ENCODE measurements at regions not wholly inside any gene's neighbourhood (a gene's known extent, or its start where the extent isn't known, plus 50 kb on each side); places are given as distances from the start of the nearest gene placed in this dataset.
"Not testable (repeated sequence)": the region's sequence is repeated elsewhere in the genome, so short reads cannot be mapped to it uniquely, and the experiment has no call there.

DNA sequence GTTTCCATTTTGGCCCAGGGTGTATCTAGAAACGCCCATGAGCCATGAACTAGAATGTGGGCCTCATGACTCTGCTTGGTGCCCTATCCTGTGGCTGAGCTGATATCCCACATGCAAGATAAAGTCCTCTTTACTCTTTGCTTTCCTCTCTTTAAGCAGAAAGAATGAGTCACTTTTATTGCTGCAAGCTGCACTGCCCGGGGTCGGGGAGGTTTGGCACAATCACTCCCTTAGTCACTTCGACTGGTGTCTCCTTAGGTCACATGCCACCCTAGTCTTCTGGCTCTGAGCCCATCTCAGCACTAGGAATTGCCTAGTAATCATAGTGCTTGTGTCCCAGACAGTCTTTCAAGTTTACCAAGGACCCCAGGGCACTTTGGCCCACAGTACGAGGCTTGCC is 75.1 kb upstream of the CXorf66 start:
- H3K4me2 ChIP-seq (ENCODE audit: low read length) = no peak overlapping the region
- H4K20me1 ChIP-seq (ENCODE audit: insufficient read depth, low read length) = no peaks in the 10 kb centered on the region
- no peak overlapping the region for H3K9ac ChIP-seq (ENCODE audit: low read length)
- no peaks in the 10 kb centered on the region for H3K27me3 ChIP-seq (ENCODE audit: low read depth, low read length)
- TF ChIP-seq EZH2phosphoT487 (IDR thresholded peaks at IDR 0.05; ENCODE audit: low read depth) = no peak
- TF ChIP-seq, protein P1, sequence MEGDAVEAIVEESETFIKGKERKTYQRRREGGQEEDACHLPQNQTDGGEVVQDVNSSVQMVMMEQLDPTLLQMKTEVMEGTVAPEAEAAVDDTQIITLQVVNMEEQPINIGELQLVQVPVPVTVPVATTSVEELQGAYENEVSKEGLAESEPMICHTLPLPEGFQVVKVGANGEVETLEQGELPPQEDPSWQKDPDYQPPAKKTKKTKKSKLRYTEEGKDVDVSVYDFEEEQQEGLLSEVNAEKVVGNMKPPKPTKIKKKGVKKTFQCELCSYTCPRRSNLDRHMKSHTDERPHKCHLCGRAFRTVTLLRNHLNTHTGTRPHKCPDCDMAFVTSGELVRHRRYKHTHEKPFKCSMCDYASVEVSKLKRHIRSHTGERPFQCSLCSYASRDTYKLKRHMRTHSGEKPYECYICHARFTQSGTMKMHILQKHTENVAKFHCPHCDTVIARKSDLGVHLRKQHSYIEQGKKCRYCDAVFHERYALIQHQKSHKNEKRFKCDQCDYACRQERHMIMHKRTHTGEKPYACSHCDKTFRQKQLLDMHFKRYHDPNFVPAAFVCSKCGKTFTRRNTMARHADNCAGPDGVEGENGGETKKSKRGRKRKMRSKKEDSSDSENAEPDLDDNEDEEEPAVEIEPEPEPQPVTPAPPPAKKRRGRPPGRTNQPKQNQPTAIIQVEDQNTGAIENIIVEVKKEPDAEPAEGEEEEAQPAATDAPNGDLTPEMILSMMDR (IDR thresholded peaks at IDR 0.05; ENCODE audit: low read depth, low read length) = no peak
- H3K36me3 ChIP-seq (replicated peaks; ENCODE audit: low read depth, low read length) = no peaks in the 10 kb centered on the region
- H3K79me2 ChIP-seq (ENCODE audit: low read length) = no peaks in the 10 kb centered on the region
- no peak overlapping the region for H3K27ac ChIP-seq (ENCODE audit: low read length)
- no peak overlapping the region for H2AFZ ChIP-seq (ENCODE audit: low read depth, low read length)
- no peak overlapping the region for H3K4me3 ChIP-seq (ENCODE audit: low read length)
- H3K9me3 ChIP-seq (ENCODE audit: insufficient read depth, low read length) = 0 out of 2 replicates have a peak, but pooled peaks cover 4% of the 10 kb centered on the region
- no peaks in the 10 kb centered on the region for H3K4me1 ChIP-seq (ENCODE audit: low read length)

DNA sequence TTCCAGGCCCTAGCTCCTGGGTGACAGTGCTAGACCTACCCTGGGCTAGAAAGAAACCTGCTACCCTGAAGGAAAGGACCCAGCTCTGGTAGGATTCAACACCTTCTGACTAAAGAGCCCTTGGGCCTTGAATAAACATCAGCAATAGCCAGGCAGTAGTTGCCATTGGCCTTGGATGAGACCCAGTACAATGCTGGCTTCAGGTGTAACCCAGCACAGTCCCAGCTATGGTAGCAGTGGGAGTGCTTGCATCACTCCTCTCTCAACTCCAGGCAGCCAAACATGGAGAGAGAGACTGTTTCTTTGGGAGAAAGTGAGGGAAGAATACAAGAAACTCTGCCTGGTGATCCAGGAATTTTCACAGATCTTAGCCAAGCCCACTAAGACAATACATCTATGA is 73.5 kb upstream of the CXorf66 start:
- Histone ChIP-seq H3K9ac (ENCODE audit: low read length) (no peak overlapping the region), H3K4me1 (ENCODE audit: low read length) (no peaks in the 10 kb centered on the region), H3K4me3 (ENCODE audit: low read length) (no peak overlapping the region), H3K9me3 (ENCODE audit: insufficient read depth, low read length) (0 out of 2 replicates have a peak, but pooled peaks cover 4% of the 10 kb centered on the region), H3K79me2 (ENCODE audit: low read length) (no peaks in the 10 kb centered on the region), H3K36me3 (replicated peaks; ENCODE audit: low read depth, low read length) (no peaks in the 10 kb centered on the region), H3K4me2 (ENCODE audit: low read length) (no peak overlapping the region), H3K27me3 (ENCODE audit: low read depth, low read length) (no peaks in the 10 kb centered on the region), H2AFZ (ENCODE audit: low read depth, low read length) (no peak overlapping the region), H4K20me1 (ENCODE audit: insufficient read depth, low read length) (no peaks in the 10 kb centered on the region), H3K27ac (ENCODE audit: low read length) (no peak overlapping the region)
- TF ChIP-seq, protein P1 (IDR thresholded peaks at IDR 0.05; ENCODE audit: low read depth, low read length) = no peak
- TF ChIP-seq EZH2phosphoT487 (IDR thresholded peaks at IDR 0.05; ENCODE audit: low read depth) = no peak

- no peak overlapping the region for H2AFZ ChIP-seq (ENCODE audit: low read depth, low read length)
- H3K79me2 ChIP-seq (ENCODE audit: low read length) = no peaks in the 10 kb centered on the region
- 0 out of 2 replicates have a peak, but pooled peaks cover 4% of the 10 kb centered on the region for H3K9me3 ChIP-seq (ENCODE audit: insufficient read depth, low read length)
- H3K36me3 ChIP-seq (replicated peaks; ENCODE audit: low read depth, low read length) = no peaks in the 10 kb centered on the region
- no peaks in the 10 kb centered on the region for H3K4me1 ChIP-seq (ENCODE audit: low read length)
- H3K4me2 ChIP-seq (ENCODE audit: low read length) = no peak overlapping the region
- TF ChIP-seq, protein P1 (IDR thresholded peaks at IDR 0.05; ENCODE audit: low read depth, low read length) = peak; percentile 44
- no peak for TF ChIP-seq EZH2phosphoT487 (IDR thresholded peaks at IDR 0.05; ENCODE audit: low read depth)
- H3K27ac ChIP-seq (ENCODE audit: low read length) = no peak overlapping the region
- no peak overlapping the region for H3K4me3 ChIP-seq (ENCODE audit: low read length)
- no peak overlapping the region for H3K9ac ChIP-seq (ENCODE audit: low read length)
- H4K20me1 ChIP-seq (ENCODE audit: insufficient read depth, low read length) = no peaks in the 10 kb centered on the region
- H3K27me3 ChIP-seq (ENCODE audit: low read depth, low read length) = no peaks in the 10 kb centered on the region
Observed at GRCh38 chrX:140034916-140035315, 69.6 kb upstream of the CXorf66 start.

GRCh38 chrX:140022482-140022881 is 57.2 kb upstream of the CXorf66 start:
- no peak overlapping the region for H2AFZ ChIP-seq (ENCODE audit: low read depth, low read length)
- H3K4me3 ChIP-seq (ENCODE audit: low read length) = no peak overlapping the region
- H3K27me3 ChIP-seq (ENCODE audit: low read depth, low read length) = no peaks in the 10 kb centered on the region
- H3K9me3 ChIP-seq (ENCODE audit: insufficient read depth, low read length) = no peaks in the 10 kb centered on the region
- no peaks in the 10 kb centered on the region for H3K79me2 ChIP-seq (ENCODE audit: low read length)
- no peaks in the 10 kb centered on the region for H4K20me1 ChIP-seq (ENCODE audit: insufficient read depth, low read length)
- H3K27ac ChIP-seq (ENCODE audit: low read length) = no peak overlapping the region
- H3K36me3 ChIP-seq (replicated peaks; ENCODE audit: low read depth, low read length) = no peaks in the 10 kb centered on the region
- H3K4me2 ChIP-seq (ENCODE audit: low read length) = no peak overlapping the region
- no peak overlapping the region for H3K9ac ChIP-seq (ENCODE audit: low read length)
- no peaks in the 10 kb centered on the region for H3K4me1 ChIP-seq (ENCODE audit: low read length)
- TF ChIP-seq, protein P1 (IDR thresholded peaks at IDR 0.05; ENCODE audit: low read depth, low read length) = no peak
- TF ChIP-seq EZH2phosphoT487 (IDR thresholded peaks at IDR 0.05; ENCODE audit: low read depth) = no peak

DNA sequence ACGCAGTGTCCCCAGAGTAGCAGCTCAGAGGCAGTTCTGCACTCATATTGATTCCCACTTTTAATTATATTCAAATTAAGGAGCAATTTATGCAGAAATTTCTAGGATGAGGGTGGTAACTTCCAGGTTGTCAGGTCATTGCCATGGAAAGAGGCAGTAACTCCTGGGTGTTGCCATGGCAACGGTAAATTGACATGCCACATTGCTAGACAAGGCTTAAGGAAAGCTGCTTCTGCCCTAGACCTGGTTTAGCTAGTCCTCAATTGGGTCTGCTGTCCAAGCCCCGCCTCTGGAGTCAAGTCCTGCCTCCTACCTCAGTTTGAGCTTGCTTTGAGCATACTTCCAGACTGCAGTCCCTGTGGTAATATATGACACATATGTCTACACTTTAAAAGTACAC is 53.8 kb upstream of the CXorf66 start:
- not testable (repeated sequence) for H3K4me3 ChIP-seq (ENCODE audit: low read length); H3K9me3 ChIP-seq (ENCODE audit: insufficient read depth, low read length); H3K9ac ChIP-seq (ENCODE audit: low read length); H3K27me3 ChIP-seq (ENCODE audit: low read depth, low read length); H3K27ac ChIP-seq (ENCODE audit: low read length); H3K4me1 ChIP-seq (ENCODE audit: low read length); H3K36me3 ChIP-seq (replicated peaks; ENCODE audit: low read depth, low read length); H2AFZ ChIP-seq (ENCODE audit: low read depth, low read length); H3K4me2 ChIP-seq (ENCODE audit: low read length); H3K79me2 ChIP-seq (ENCODE audit: low read length); H4K20me1 ChIP-seq (ENCODE audit: insufficient read depth, low read length)

Data from OCI-LY3 (cell line).